Hypothalamus (tissue), 51 donors: ENCODE measurements at regions not wholly inside any gene's neighbourhood (a gene's known extent, or its start where the extent isn't known, plus 50 kb on each side); places are given as distances from the start of the nearest gene placed in this dataset.

Source experiments
- DNase-seq, 51 donors: peaks; one replicate each; lab custom pipeline; 2025; lab: John Stamatoyannopoulos, UW

GRCh38 chr2:12498286-12498685, 218.4 kb upstream of the TRIB2 start:
- DNase-seq = no peak

- no peak for DNase-seq
Observed at GRCh38 chr2:12498704-12499103, 218.0 kb upstream of the TRIB2 start.

GRCh38 chr2:12500899-12501298, 215.8 kb upstream of the TRIB2 start:
- no peak for DNase-seq

- DNase-seq = no peak
Observed at GRCh38 chr2:12501469-12502158, 215.1 kb upstream of the TRIB2 start.

GRCh38 chr2:12502759-12503158, 214.0 kb upstream of the TRIB2 start:
- DNase-seq = no peak

GRCh38 chr2:12504443-12504842, 212.3 kb upstream of the TRIB2 start:
- no peak for DNase-seq

GRCh38 chr2:12506846-12507245, 209.9 kb upstream of the TRIB2 start:
- no peak for DNase-seq

- DNase-seq = no peak
Observed at GRCh38 chr2:12507295-12507694, 209.4 kb upstream of the TRIB2 start.

GRCh38 chr2:12510070-12510469, 206.7 kb upstream of the TRIB2 start:
- no peak for DNase-seq

GRCh38 chr2:12513339-12513738, 203.4 kb upstream of the TRIB2 start:
- no peak for DNase-seq

- DNase-seq = no peak
Observed at GRCh38 chr2:12514168-12514567, 202.6 kb upstream of the TRIB2 start.

GRCh38 chr2:12514631-12515437, 201.9 kb upstream of the TRIB2 start:
- no peak for DNase-seq

- no peak for DNase-seq
Observed at GRCh38 chr2:12515871-12516270, 200.9 kb upstream of the TRIB2 start.

GRCh38 chr2:12533337-12534005, 183.3 kb upstream of the TRIB2 start:
- no peak for DNase-seq

GRCh38 chr2:12534646-12535263, 182.0 kb upstream of the TRIB2 start:
- peak in 1 of 51 donors; percentile 21 for DNase-seq

GRCh38 chr2:12536976-12537375, 179.8 kb upstream of the TRIB2 start:
- DNase-seq = no peak

GRCh38 chr2:12538138-12538694, 178.5 kb upstream of the TRIB2 start:
- DNase-seq = no peak

GRCh38 chr2:12539336-12539735, 177.4 kb upstream of the TRIB2 start:
- DNase-seq = no peak

- no peak for DNase-seq
Observed at GRCh38 chr2:12539776-12540562, 176.8 kb upstream of the TRIB2 start.
